ENCODE measurements at regions not wholly inside any gene's neighbourhood (a gene's known extent, or its start where the extent isn't known, plus 50 kb on each side); places are given as distances from the start of the nearest gene placed in this dataset.
"Not testable (repeated sequence)": the region's sequence is repeated elsewhere in the genome, so short reads cannot be mapped to it uniquely, and the experiment has no call there.

DNA sequence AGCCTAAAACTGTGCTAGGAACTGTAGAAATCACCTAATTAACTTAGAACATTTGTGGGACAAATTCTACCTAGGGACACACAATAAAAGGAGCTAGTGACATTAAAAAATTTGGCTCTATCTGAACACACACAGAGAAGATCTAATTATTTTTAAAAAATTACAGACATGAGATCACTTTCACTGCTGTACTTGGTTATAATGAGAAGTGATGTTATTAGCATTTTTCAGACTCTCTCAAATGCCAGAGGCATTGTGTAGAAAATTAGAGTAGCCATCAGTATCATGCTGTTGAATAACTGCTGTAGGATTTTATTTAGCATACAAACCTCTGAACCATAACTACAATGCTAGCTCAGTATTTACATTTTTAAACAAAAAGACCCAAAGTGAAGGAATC, 109.1 kb upstream of the ANK2 start:
- DNase-seq (ENCODE audit: extremely low read depth, low read depth): no peak

DNA sequence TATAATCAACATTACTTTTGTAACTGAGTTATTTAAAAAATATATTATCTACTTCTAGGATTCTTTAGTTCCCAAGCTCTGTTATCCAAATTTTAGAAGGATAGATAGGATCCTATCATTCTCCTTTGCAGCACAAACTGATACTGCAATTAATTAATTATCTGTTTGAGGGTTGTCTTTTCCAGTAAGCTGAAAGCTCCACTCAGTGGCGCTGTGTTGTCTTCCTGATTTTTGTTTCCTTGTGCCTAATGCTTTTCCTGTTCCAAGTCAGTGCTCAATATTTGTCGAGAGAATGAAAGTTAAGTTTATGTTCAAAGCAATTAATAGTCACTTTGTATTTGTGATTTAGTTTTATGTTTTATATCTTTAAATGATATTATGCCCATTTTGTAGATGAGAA, 107.4 kb upstream of the ANK2 start:
- no peak for DNase-seq (ENCODE audit: extremely low read depth, low read depth)

GRCh38 chr4:112942997-112943396, 106.5 kb upstream of the ANK2 start:
- no peak for DNase-seq (ENCODE audit: extremely low read depth, low read depth)

DNA sequence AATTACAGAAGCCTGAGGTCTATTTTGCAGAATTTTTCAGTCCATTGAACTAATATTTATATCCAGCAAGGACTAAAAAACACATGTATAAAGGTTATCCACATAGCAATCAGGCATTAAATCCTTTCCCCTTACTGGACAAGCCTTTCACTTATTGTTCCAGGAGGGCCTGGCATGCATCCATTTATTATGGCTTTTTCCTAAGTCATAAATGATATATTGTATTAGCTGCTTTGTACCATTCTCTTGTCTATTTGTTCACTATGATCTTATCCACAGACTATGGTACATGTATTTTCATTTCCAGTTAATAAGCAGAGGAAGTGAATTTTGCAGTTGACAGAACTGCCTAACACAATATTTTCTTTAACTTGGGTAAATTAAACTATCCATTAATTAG, 105.4 kb upstream of the ANK2 start:
- DNase-seq (ENCODE audit: extremely low read depth, low read depth): no peak

GRCh38 chr4:112946127-112946526, 103.3 kb upstream of the ANK2 start:
- no peak for DNase-seq (ENCODE audit: extremely low read depth, low read depth)

DNA sequence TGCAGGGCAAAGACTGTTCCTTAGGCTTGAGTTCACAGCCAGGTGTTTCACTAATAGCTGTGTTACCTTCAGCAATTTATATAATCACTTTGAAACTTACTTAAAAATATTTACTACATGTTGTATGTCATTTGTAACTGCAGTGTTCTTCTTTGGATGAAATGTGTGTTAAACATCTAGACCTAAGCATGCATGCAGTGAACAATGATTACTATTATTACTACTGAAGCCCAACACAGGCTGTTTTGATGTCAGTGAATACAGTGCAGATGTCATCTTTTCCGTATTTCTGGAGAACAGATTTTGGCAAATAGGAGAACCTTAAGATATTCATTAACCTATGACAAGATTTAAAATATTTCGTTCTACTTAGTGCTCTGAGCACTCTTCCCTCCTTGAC, 101.8 kb upstream of the ANK2 start:
- no peak for DNase-seq (ENCODE audit: extremely low read depth, low read depth)

- peak; percentile 13 for DNase-seq (ENCODE audit: extremely low read depth, low read depth)
Measured at GRCh38 chr4:112951362-112952312, 97.8 kb upstream of the ANK2 start.

DNA sequence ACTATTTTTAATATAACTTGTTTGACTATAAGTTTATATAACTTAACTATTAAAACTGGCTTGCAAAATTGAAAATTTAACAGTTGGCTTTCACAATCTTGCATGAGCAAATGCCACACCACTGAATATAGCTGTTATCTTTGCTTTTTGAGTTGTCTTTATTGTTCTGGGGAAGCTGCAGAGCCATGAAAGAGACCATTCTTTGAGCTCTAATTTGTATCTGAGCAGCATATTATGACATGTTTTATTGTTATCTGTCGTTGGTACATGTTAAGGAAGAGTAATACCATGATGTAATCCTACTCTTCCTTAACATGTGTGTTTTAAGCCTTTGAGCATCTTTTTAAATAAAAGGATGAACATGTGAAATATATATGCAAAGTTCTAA, 97.1 kb upstream of the ANK2 start:
- DNase-seq (ENCODE audit: extremely low read depth, low read depth): no peak

- DNase-seq (ENCODE audit: extremely low read depth, low read depth): no peak
Measured at GRCh38 chr4:112953262-112953661, 96.2 kb upstream of the ANK2 start.

DNA sequence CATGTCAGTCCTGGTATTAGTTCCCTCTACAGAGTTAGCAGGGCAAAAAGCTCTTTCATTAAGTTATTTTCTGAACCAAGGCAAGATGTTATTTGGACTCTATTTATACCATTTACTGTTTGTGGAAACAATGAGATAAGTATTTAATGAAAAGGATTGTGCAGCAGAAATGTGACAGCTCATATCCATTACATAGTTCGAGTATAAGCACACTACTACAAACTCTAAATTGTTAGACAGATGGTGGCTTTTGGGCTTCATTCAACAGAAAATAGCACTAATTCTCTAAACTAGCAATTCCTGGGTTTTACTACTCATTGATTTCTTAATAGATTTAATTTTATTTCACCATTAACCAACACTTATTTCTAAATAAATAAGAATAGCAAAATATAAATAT, 95.2 kb upstream of the ANK2 start:
- DNase-seq (ENCODE audit: extremely low read depth, low read depth): no peak

- no peak for DNase-seq (ENCODE audit: extremely low read depth, low read depth)
Measured at GRCh38 chr4:112956484-112956896, 93.0 kb upstream of the ANK2 start.

DNA sequence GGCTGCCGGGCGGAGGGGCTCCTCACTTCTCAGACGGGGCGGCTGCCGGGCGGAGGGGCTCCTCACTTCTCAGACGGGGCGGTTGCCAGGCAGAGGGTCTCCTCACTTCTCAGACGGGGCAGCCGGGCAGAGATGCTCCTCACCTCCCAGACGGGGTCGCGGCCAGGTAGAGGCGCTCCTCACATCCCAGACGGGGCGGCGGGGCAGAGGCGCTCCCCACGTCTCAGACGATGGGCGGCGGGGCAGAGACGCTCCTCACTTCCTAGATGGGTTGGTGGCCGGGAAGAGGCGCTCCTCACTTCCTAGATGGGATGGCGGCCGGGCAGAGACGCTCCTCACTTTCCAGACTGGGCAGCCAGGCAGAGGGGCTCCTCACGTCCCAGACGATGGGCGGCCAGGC, 91.7 kb upstream of the ANK2 start:
- DNase-seq (ENCODE audit: extremely low read depth, low read depth): not testable (repeated sequence)

GRCh38 chr4:112966701-112967488, 82.6 kb upstream of the ANK2 start:
- no peak for DNase-seq (ENCODE audit: extremely low read depth, low read depth)

GRCh38 chr4:112968451-112969159, 80.8 kb upstream of the ANK2 start:
- no peak for DNase-seq (ENCODE audit: extremely low read depth, low read depth)

DNA sequence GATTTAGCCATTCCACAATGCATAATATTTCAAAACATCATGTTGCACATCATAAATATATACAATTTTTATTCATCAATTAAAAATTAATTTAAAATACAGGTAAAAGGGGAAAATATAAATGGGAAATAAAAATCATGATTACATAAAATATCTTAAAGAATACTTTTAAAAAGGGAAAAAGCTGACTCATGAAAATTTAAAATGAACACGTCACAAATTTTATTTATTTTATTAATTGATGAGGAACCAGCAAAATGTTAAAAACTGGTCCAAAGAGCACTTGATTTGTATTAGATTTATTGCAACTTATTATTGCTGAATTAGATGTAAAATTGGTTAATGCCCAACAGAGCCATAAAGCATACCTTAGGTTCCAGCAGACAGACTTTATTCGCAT, 78.5 kb upstream of the ANK2 start:
- no peak for DNase-seq (ENCODE audit: extremely low read depth, low read depth)

DNA sequence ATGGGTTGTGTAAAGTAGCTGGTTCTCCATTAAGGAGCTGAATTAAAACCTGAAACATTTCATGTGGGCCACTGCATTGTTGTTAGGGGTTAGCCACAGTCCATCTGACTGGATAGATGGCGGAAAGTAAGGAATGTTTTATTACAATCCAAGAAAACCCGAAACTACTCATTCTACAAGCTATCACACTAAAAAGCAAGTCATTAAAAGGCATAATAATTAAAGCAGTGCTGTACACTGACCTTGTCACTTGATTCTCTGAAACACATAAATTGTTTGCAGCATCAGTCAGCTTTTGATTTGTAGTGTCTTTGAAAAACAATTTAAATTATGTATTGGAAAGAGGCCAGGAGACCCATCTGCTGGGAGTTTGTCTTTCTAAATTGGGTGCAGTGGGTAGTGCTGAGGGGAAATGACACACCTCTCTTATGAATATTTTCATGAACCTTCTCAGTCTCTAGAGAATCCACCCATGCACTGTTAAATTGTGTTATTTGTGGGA, 75.7 kb upstream of the ANK2 start:
- DNase-seq (ENCODE audit: extremely low read depth, low read depth): no peak

- DNase-seq (ENCODE audit: extremely low read depth, low read depth): no peak
Measured at GRCh38 chr4:112975567-112976355, 73.7 kb upstream of the ANK2 start.

DNA sequence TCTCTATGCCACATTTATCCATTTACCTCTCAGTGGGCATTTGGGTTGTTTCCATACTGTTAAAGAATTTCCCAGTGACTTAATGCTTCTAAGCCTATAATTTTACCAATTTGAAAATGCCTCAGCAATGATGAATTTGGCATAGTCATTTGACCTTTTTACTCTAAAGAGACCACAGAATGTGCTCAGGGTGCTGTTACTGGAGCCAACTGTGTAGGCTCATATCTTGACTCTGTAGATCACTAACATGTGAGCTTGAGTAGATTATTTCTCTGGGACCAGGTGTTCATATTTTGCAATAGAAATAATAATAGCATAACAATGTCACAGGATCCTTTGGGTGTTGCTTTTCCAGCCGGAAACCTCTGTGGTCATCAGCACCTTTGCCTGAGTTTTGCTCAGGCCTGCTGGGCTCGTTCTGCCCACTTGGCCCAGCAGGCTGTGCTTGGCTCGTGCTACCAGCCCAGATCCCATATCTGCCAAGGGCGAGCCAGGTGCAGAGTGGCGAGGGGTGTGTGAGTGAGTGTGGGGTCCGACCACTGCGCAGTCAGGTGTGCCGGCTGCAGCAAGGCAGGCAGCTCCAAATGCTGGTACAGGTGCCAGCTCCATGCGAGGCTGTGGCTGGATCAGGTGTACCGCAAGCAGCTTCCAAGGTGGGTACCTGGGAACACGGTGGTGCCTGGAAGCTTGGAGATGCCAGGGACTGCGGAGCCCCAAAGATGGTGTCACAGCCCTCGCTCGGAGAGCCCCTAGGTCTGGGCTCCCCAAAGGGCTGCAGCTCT, 70.6 kb upstream of the ANK2 start:
- DNase-seq (ENCODE audit: extremely low read depth, low read depth): no peak

GRCh38 chr4:112979881-112980421, 69.5 kb upstream of the ANK2 start:
- no peak for DNase-seq (ENCODE audit: extremely low read depth, low read depth)

All from NCI-H460 (cell line).